Right lobe of liver (tissue), 6 donors: ENCODE measurements at regions not wholly inside any gene's neighbourhood (a gene's known extent, or its start where the extent isn't known, plus 50 kb on each side); places are given as distances from the start of the nearest gene placed in this dataset.
A peak's percentile ranks its signal among the peaks of the same experiment; 100 is the strongest.

ENCODE experiments used
- ATAC-seq, 4 donors: fragments of 200-7000 bp; cut with Tn5 transposase; one replicate each; pipeline ENCODE4 v1.9.1; 2020; ENCODE audit warnings: mild to moderate bottlenecking in 4 of 4, moderate library complexity in 4 of 4
- DNase-seq, 3 donors: peaks; one replicate each; pipeline ENCODE4 v3.0.0-alpha.2; 2020
- H3K27ac ChIP-seq, 3 donors: fragments of 200-600 bp; one replicate each; pipeline ENCODE4 v1.8.0; 2022
- H3K27me3 ChIP-seq, 2 donors: fragments of 200-600 bp; one replicate each; pipeline ENCODE4 v1.8.0; 2022
- H3K36me3 ChIP-seq, 4 donors: fragments of 200-600 bp; sonication (generic) in 1 of 4; one replicate each; pipeline versions ENCODE4 v1.5.1 to v1.8.0; 2017 to 2022; ENCODE audit warnings: control low read depth in 1 of 4
- H3K4me1 ChIP-seq, 4 donors: fragments of 200-600 bp; sonication (generic) in 1 of 4; one replicate each; pipeline versions ENCODE4 v1.5.1 to v1.8.0; 2017 to 2022; ENCODE audit warnings: control low read depth in 1 of 4
- H3K4me3 ChIP-seq, 3 donors: fragments of 200-600 bp; one replicate each; pipeline ENCODE4 v1.8.0; 2022
- H3K9me3 ChIP-seq, 4 donors: fragments of 200-600 bp; sonication (generic) in 1 of 4; one replicate each; pipeline versions ENCODE4 v1.5.1 to v1.8.0; 2017 to 2022; ENCODE audit warnings: control low read depth in 1 of 4
- POLR2A ChIP-seq: fragments of 450-650 bp; IDR thresholded peaks from one replicate; pipeline ENCODE4 v1.6.1; 2017; ENCODE audit warnings: antibody characterized with exemption, mild to moderate bottlenecking
- WGBS: methylation state at CpG from one replicate; pipeline ENCODE4 v1.1.6; 2018; ENCODE audit warnings: low coverage, low lambda C conversion rate; ENCODE audit not compliant: insufficient coverage; ENCODE audit errors: missing lambda C conversion rate; 5-methylcytosine and 5-hydroxymethylcytosine counted together
- intact Hi-C, 2 donors: fragments of 100-400 bp; cut with DNase I; formaldehyde crosslinking; loops; one replicate each; pipeline versions ENCODE4 v1.11.2 to v1.14.1; 2022
- TF ChIP-seq, protein P1 (sequence below), 4 donors: fragments of 200-600 bp in 3 of 4; fragments of 450-650 bp in 1 of 4; IDR thresholded peaks; one replicate each; pipeline versions ENCODE4 v1.5.1 to v1.8.0; 2016 to 2022; ENCODE audit warnings: antibody characterized with exemption in 4 of 4, mild to moderate bottlenecking in 2 of 4
- donor health status: DM: no; HTN: yes; CAD: no.
- donor health status: DM: no; HTN: no; CAD: no.
- donor health status: DM: no; HTN: no; CAD: no.
- donor health status: DM: no; HTN: yes; CAD: no.
- donor health status: DM: no; HTN: yes; CAD: no.

DNA sequence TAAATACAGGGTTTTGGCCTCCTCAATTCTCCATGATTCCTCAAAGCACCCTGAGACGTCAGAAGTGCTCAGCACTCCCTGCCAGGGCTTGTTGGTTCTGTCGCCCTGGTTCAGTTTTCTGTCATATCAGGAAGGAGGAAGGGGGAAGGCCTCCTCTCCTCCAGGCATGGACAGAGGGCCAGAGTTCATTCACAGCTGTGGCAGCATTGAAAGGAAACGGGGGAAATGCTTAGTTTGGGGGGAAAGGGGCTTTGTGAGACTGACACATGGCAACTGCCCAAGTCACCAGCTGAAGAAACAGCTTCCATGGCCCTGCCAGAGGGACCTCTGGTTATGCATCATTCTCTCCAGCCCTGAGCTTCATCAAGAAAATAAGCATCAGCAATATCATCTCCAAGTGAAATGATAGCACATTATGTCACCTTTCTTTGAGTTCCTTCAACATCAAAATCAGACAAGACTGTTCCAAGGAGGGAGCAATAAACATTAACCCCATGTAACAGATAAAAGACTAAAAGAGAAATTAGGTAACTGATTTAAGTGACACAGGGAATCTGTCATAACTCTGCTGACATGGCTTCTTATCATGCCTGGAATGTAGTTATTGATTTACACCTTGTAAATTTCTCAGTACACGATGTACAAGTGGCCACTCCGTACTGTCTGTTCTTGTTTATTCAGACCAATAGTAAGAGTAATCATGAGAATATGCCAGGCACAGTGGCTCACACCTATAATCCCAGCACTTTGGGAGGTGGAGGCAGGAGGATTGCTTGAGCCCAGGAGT lies 103.2 kb upstream of the SLC25A33 start:
- intact Hi-C loops = no loop called here
- peak overlapping the region; percentile 77 to 99 (median 98) for H3K27ac ChIP-seq
- WGBS = 23% methylated on average over 5 of the region's 5 CpGs
- ATAC-seq (peak in 2 of 4 donors; percentile 1 to 16), DNase-seq (no peak)
- H3K9me3 ChIP-seq = no peaks in the 10 kb centered on the region
- H3K36me3 ChIP-seq = no peaks in the 10 kb centered on the region
- H3K4me3 ChIP-seq = no peak overlapping the region
- H3K27me3 ChIP-seq = no peaks in the 10 kb centered on the region
- peaks cover 0 to 66% (median 37%) of the 10 kb centered on the region in 4 donors for H3K4me1 ChIP-seq
- TF ChIP-seq POLR2A = no peak
- TF ChIP-seq, protein P1, sequence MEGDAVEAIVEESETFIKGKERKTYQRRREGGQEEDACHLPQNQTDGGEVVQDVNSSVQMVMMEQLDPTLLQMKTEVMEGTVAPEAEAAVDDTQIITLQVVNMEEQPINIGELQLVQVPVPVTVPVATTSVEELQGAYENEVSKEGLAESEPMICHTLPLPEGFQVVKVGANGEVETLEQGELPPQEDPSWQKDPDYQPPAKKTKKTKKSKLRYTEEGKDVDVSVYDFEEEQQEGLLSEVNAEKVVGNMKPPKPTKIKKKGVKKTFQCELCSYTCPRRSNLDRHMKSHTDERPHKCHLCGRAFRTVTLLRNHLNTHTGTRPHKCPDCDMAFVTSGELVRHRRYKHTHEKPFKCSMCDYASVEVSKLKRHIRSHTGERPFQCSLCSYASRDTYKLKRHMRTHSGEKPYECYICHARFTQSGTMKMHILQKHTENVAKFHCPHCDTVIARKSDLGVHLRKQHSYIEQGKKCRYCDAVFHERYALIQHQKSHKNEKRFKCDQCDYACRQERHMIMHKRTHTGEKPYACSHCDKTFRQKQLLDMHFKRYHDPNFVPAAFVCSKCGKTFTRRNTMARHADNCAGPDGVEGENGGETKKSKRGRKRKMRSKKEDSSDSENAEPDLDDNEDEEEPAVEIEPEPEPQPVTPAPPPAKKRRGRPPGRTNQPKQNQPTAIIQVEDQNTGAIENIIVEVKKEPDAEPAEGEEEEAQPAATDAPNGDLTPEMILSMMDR (IDR thresholded peaks at IDR 0.05) = no peak

DNA sequence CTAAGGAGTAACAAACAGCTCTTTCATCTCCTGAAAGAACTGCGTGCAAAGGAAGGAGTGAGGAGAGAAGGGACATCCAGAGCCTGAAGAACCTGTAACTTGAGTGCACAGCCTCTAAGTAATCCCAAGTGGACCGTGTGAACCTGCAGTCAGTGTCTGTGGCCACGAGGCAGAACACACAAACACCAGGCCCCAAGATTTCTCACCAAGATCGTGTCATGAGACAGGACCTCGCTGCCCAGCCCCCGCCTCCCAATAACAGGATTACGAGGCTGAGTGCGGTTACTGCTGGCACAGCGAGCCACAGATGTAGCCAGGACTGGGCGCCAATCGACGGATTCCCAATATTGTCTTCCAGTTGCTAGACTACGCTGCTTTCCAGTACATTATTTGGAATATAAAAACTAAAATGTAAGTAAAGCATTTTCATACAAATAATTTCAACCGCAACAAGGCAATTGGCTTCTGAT lies 101.3 kb upstream of the SLC25A33 start:
- ATAC-seq = peak; percentile 10 to 31 (median 17)
- WGBS = 28% methylated on average over 6 of the region's 14 CpGs

DNA sequence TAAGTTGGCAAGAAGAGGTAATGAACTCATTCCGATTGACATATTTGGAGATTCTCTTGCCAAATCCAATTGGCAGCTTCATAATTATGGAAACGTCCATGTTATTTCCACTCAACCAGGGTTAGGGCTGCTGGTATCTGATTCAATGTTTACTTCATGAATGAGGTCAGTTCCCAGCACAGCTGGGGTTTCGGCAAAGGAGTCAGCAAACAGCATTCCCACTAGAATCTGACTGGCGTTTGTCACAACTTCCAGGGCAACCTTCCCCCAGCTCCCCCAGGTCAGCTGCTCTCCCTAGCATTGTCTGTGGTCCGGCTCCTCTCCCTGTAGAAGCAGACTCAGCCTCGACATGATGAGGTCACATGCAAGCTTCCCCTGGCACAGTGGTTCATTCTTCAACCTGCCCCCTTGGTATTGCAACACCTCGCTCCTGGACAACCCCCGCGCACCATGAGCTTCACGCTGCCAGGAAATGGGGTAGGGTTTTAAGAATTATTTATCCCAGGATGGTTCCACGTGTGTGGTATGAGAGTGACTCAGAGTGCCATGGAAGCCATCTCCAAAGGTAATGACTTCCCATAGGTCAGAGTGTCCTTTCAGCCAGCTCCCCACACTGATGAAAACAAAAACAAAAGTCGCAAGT lies 100.7 kb upstream of the SLC25A33 start:
- peaks cover 0 to 87% (median 52%) of the 10 kb centered on the region in 4 donors for H3K4me1 ChIP-seq
- WGBS = 23% methylated on average over 10 of the region's 12 CpGs
- H3K4me3 ChIP-seq = peak overlapping the region in 1 of 3 donors; percentile 5
- ATAC-seq (peak; percentile 37 to 64 (median 48)), DNase-seq (peak; percentile 83 to 85 (median 84))
- TF ChIP-seq, protein P1 (IDR thresholded peaks at IDR 0.05) = no peak
- peak; percentile 35 for TF ChIP-seq POLR2A
- peak overlapping the region; percentile 77 to 99 (median 98) for H3K27ac ChIP-seq
- no peaks in the 10 kb centered on the region for H3K36me3 ChIP-seq
- H3K27me3 ChIP-seq = no peaks in the 10 kb centered on the region
- H3K9me3 ChIP-seq = no peaks in the 10 kb centered on the region
- intact Hi-C loops = no loop called here

More for the DNA sequence above, 101.3 kb upstream of the SLC25A33 start:
- Histone ChIP-seq H3K27me3 (no peaks in the 10 kb centered on the region), H3K36me3 (no peaks in the 10 kb centered on the region), H3K9me3 (no peaks in the 10 kb centered on the region), H3K27ac (peak overlapping the region; percentile 77 to 99 (median 98)), H3K4me3 (no peak overlapping the region), H3K4me1 (peaks cover 0 to 84% (median 50%) of the 10 kb centered on the region in 4 donors)
- DNase-seq = peak; percentile 71 to 80 (median 79)
- intact Hi-C loops = no loop called here
- no peak for TF ChIP-seq POLR2A
- TF ChIP-seq, protein P1 (IDR thresholded peaks at IDR 0.05) = no peak

DNA sequence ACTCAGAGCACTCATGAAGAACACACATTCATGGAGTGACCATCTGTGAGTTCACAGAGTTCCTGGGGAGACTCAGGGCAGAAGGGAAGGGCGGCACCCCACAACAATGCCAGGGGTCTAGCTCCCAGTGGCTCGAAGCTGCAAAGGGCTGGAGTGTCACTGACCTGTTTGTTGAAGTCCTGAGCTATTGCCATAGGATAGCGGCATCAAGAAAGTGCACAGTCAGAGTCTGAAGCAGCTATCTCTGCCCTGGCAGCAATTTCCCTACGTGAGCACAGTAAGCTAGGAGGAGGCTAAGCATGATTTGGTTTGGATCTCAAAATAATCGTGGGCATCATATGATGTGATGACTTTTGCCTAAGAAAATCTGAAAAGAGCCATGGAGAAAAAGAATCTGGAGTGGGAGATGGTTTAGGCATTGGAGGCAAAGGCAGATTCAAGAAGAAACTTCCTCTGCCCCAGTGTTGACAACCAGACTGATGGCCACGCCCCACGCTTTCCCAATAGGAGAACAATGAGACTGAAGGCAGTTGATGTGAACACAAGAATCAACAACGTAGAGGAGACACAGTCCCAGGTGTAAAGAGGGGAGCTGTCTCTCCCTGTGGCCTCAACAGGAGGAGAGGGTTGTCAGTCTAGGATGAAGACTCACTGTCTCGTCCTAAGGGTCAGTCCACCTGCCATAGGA lies 100.0 kb upstream of the SLC25A33 start:
- DNase-seq (peak; percentile 72 to 81 (median 78)), ATAC-seq (peak; percentile 11 to 37 (median 27))
- Histone ChIP-seq H3K4me3 (peak overlapping the region in 2 of 3 donors; percentile 5 to 24), H3K27me3 (no peaks in the 10 kb centered on the region), H3K4me1 (peaks cover 0 to 87% (median 50%) of the 10 kb centered on the region in 4 donors), H3K9me3 (no peaks in the 10 kb centered on the region), H3K27ac (peak overlapping the region; percentile 77 to 99 (median 98)), H3K36me3 (no peaks in the 10 kb centered on the region)
- intact Hi-C loops = no loop called here
- TF ChIP-seq POLR2A = peak; percentile 30
- TF ChIP-seq, protein P1 (IDR thresholded peaks at IDR 0.05) = no peak
- WGBS = 29% methylated on average over 8 of the region's 9 CpGs
